Liver (tissue), 3 donors: ENCODE measurements at regions not wholly inside any gene's neighbourhood (a gene's known extent, or its start where the extent isn't known, plus 50 kb on each side); places are given as distances from the start of the nearest gene placed in this dataset.

ENCODE experiments used
- JUND ChIP-seq, 2 donors: IDR thresholded peaks; 2 replicates each; pipeline ENCODE4 v1.6.1; 2016; ENCODE audit warnings: antibody characterized with exemption in 2 of 2
- REST ChIP-seq: IDR thresholded peaks from 2 replicates; pipeline ENCODE4 v1.6.1; 2016; ENCODE audit warnings: antibody characterized with exemption, mild to moderate bottlenecking
- TAF1 ChIP-seq: conservative IDR thresholded peaks from 2 replicates; pipeline ENCODE4 v1.6.1; 2016; ENCODE audit warnings: antibody characterized with exemption, mild to moderate bottlenecking
- ZBTB33 ChIP-seq: IDR thresholded peaks from 2 replicates; pipeline ENCODE4 v1.6.1; 2016; ENCODE audit warnings: antibody characterized with exemption
- TF ChIP-seq, protein P1 (sequence below): fragments of 150-350 bp; IDR thresholded peaks from 2 replicates; pipeline ENCODE4 v1.5.1; 2017; ENCODE audit warnings: improper control_type of control experiment, low read depth, low read length; ENCODE audit not compliant: missing input control
- donor health status: healthy.
- donor health status: healthy.

DNA sequence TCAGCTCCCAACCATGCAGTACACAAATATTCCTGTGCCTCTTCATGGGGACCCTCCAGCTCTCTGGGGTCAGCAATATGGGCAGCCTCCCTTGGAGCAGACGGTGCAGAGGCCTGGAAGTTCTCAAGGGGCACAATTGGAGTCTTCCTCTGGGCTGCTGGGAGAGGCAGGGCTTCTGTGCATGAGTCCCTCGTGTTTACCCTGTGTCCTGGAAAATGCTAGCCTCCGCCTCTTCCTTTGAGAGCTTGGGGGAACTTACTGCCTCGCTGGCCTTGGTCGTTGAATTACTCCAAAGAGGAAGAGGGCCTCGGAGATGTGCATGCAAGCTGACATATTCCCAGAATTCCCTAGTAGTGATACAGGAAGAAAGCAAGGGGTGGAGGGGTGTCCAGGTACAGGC lies 284.4 kb upstream of the IGF1R start:
- TF ChIP-seq, protein P1, sequence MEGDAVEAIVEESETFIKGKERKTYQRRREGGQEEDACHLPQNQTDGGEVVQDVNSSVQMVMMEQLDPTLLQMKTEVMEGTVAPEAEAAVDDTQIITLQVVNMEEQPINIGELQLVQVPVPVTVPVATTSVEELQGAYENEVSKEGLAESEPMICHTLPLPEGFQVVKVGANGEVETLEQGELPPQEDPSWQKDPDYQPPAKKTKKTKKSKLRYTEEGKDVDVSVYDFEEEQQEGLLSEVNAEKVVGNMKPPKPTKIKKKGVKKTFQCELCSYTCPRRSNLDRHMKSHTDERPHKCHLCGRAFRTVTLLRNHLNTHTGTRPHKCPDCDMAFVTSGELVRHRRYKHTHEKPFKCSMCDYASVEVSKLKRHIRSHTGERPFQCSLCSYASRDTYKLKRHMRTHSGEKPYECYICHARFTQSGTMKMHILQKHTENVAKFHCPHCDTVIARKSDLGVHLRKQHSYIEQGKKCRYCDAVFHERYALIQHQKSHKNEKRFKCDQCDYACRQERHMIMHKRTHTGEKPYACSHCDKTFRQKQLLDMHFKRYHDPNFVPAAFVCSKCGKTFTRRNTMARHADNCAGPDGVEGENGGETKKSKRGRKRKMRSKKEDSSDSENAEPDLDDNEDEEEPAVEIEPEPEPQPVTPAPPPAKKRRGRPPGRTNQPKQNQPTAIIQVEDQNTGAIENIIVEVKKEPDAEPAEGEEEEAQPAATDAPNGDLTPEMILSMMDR: no peak
- TF ChIP-seq JUND (IDR thresholded peaks at IDR 0.05) (no peak), REST (no peak), ZBTB33 (no peak), TAF1 (no peak)
